Endothelial cell (in vitro differentiated cells): ENCODE measurements at regions not wholly inside any gene's neighbourhood (a gene's known extent, or its start where the extent isn't known, plus 50 kb on each side); places are given as distances from the start of the nearest gene placed in this dataset.

Experiments
- DNase-seq: peaks from one replicate; pipeline ENCODE4 v3.0.0; 2021; ENCODE audit warnings: low spot score
- H3K27ac Mint-ChIP-seq: one replicate; pipeline ENCODE4 v1.8.0; 2021; ENCODE audit warnings: mixed read lengths, inconsistent platforms; ENCODE audit not compliant: unreplicated experiment
- H3K27me3 Mint-ChIP-seq: one replicate; pipeline ENCODE4 v1.8.0; 2021; ENCODE audit warnings: mild to moderate bottlenecking, moderate library complexity, mixed read lengths, inconsistent platforms; ENCODE audit not compliant: unreplicated experiment
- H3K36me3 Mint-ChIP-seq: one replicate; pipeline ENCODE4 v1.8.0; 2021; ENCODE audit warnings: mild to moderate bottlenecking, low read depth, mixed read lengths, inconsistent platforms; ENCODE audit not compliant: unreplicated experiment
- H3K4me1 Mint-ChIP-seq: one replicate; pipeline ENCODE4 v1.8.0; 2021; ENCODE audit warnings: mild to moderate bottlenecking, mixed read lengths, inconsistent platforms; ENCODE audit not compliant: unreplicated experiment
- H3K4me3 Mint-ChIP-seq: one replicate; pipeline ENCODE4 v1.8.0; 2021; ENCODE audit warnings: mild to moderate bottlenecking, mixed read lengths, inconsistent platforms; ENCODE audit not compliant: unreplicated experiment
- H3K9me3 Mint-ChIP-seq: one replicate; pipeline ENCODE4 v1.8.0; 2021; ENCODE audit warnings: mixed read lengths, inconsistent platforms; ENCODE audit not compliant: unreplicated experiment
- CTCF ChIP-seq: fragments of 200-600 bp; sonication (generic); IDR thresholded peaks from one replicate; pipeline ENCODE4 v1.5.0; 2021; ENCODE audit warnings: antibody characterized with exemption; ENCODE audit not compliant: unreplicated experiment

GRCh38 chr15:39051626-39052322 lies 487.2 kb upstream of the RASGRP1 start:
- H3K27me3 Mint-ChIP-seq, result no peaks in the 10 kb centered on the region
- H3K27ac Mint-ChIP-seq, result no peak overlapping the region
- H3K9me3 Mint-ChIP-seq, result no peaks in the 10 kb centered on the region
- TF ChIP-seq CTCF, result no peak
- no peak overlapping the region for H3K4me3 Mint-ChIP-seq
- H3K4me1 Mint-ChIP-seq, result no peaks in the 10 kb centered on the region
- no peaks in the 10 kb centered on the region for H3K36me3 Mint-ChIP-seq
- no peak for DNase-seq

GRCh38 chr15:39052323-39052705 lies 487.7 kb upstream of the RASGRP1 start:
- no peak for DNase-seq
- no peak overlapping the region for H3K4me3 Mint-ChIP-seq

GRCh38 chr15:39053480-39053879 lies 488.9 kb upstream of the RASGRP1 start:
- Mint-ChIP-seq H3K27me3 (no peaks in the 10 kb centered on the region), H3K4me3 (no peak overlapping the region), H3K4me1 (no peaks in the 10 kb centered on the region), H3K27ac (no peak overlapping the region), H3K9me3 (no peaks in the 10 kb centered on the region), H3K36me3 (no peaks in the 10 kb centered on the region)
- no peak for DNase-seq
- TF ChIP-seq CTCF, result no peak

More at GRCh38 chr15:39052323-39052705, 487.7 kb upstream of the RASGRP1 start:
- Mint-ChIP-seq H3K4me1 (no peaks in the 10 kb centered on the region), H3K9me3 (no peaks in the 10 kb centered on the region), H3K27ac (no peak overlapping the region), H3K27me3 (no peaks in the 10 kb centered on the region), H3K36me3 (no peaks in the 10 kb centered on the region)
- no peak for TF ChIP-seq CTCF

GRCh38 chr15:39054128-39054732 lies 489.6 kb upstream of the RASGRP1 start:
- Mint-ChIP-seq H3K9me3 (no peaks in the 10 kb centered on the region), H3K27ac (no peak overlapping the region), H3K36me3 (no peaks in the 10 kb centered on the region), H3K4me1 (no peaks in the 10 kb centered on the region), H3K4me3 (no peak overlapping the region), H3K27me3 (no peaks in the 10 kb centered on the region)
- no peak for TF ChIP-seq CTCF
- no peak for DNase-seq

GRCh38 chr15:39056357-39056756 lies 491.7 kb upstream of the RASGRP1 start:
- DNase-seq, result no peak
- Mint-ChIP-seq H3K27ac (no peak overlapping the region), H3K9me3 (no peaks in the 10 kb centered on the region), H3K4me1 (no peaks in the 10 kb centered on the region), H3K4me3 (no peak overlapping the region), H3K36me3 (no peaks in the 10 kb centered on the region), H3K27me3 (no peaks in the 10 kb centered on the region)
- no peak for TF ChIP-seq CTCF
